Liver (tissue), 8 donors: ENCODE measurements at regions not wholly inside any gene's neighbourhood (a gene's known extent, or its start where the extent isn't known, plus 50 kb on each side); places are given as distances from the start of the nearest gene placed in this dataset.

Experiments used
- DNase-seq: peaks from one replicate; pipeline ENCODE4 v3.0.0-alpha.2; 2017; ENCODE audit warnings: low spot score
- H3K27ac ChIP-seq, 2 donors: one replicate each; pipeline ENCODE4 v1.7.0; 2013; ENCODE audit warnings: inconsistent platforms in 2 of 2, low read length in 2 of 2, control low read depth in 1 of 2, low read depth in 1 of 2, mild to moderate bottlenecking in 1 of 2
- H3K27me3 ChIP-seq, 4 donors: one replicate each; pipeline versions ENCODE4 v1.6.1 to v1.7.0; 2013; ENCODE audit warnings: low read length in 3 of 4, inconsistent platforms in 1 of 4, mild to moderate bottlenecking in 1 of 4, moderate library complexity in 1 of 4; ENCODE audit not compliant: control insufficient read depth in 4 of 4, insufficient read depth in 4 of 4
- H3K36me3 ChIP-seq, 4 donors: one replicate each; pipeline versions ENCODE4 v1.6.1 to v1.7.0; 2013; ENCODE audit warnings: low read length in 3 of 4, mild to moderate bottlenecking in 3 of 4, low read depth in 1 of 4, moderate library complexity in 1 of 4; ENCODE audit not compliant: control insufficient read depth in 4 of 4, insufficient read depth in 3 of 4
- H3K4me1 ChIP-seq, 4 donors: one replicate each; pipeline versions ENCODE4 v1.6.1 to v1.7.0; 2013; ENCODE audit warnings: low read length in 3 of 4, mild to moderate bottlenecking in 3 of 4, moderate library complexity in 1 of 4; ENCODE audit not compliant: control insufficient read depth in 4 of 4, insufficient read depth in 4 of 4
- H3K4me3 ChIP-seq, 3 donors: one replicate each; pipeline versions ENCODE4 v1.6.1 to v1.7.0; 2013; ENCODE audit warnings: low read length in 3 of 3, control low read depth in 1 of 3, low read depth in 1 of 3, mild to moderate bottlenecking in 1 of 3
- H3K9ac ChIP-seq, 2 donors: one replicate each; pipeline ENCODE4 v1.7.0; 2013; ENCODE audit warnings: low read length in 2 of 2, mild to moderate bottlenecking in 2 of 2, moderate library complexity in 2 of 2, control low read depth in 1 of 2, low read depth in 1 of 2
- H3K9me3 ChIP-seq, 4 donors: one replicate each; pipeline versions ENCODE4 v1.6.1 to v1.7.0; 2013; ENCODE audit warnings: low read length in 3 of 4; ENCODE audit not compliant: control insufficient read depth in 4 of 4
- EGR1 ChIP-seq, 2 donors: IDR thresholded peaks; 2 replicates each; pipeline ENCODE4 v1.6.1; 2016 to 2018; ENCODE audit warnings: antibody characterized with exemption in 2 of 2, low read depth in 2 of 2
- FOXA1 ChIP-seq: IDR thresholded peaks from 2 replicates; pipeline ENCODE4 v1.6.1; 2016; ENCODE audit warnings: antibody characterized with exemption
- FOXA2 ChIP-seq: IDR thresholded peaks from 2 replicates; pipeline ENCODE4 v1.6.1; 2016; ENCODE audit warnings: antibody characterized with exemption
- GABPA ChIP-seq, 2 donors: IDR thresholded peaks in 1 of 2; conservative IDR thresholded peaks in 1 of 2; 2 replicates each; pipeline ENCODE4 v1.6.1; 2016; ENCODE audit warnings: antibody characterized with exemption in 2 of 2, mild to moderate bottlenecking in 1 of 2, moderate library complexity in 1 of 2
- HNF4A ChIP-seq, 2 donors: conservative IDR thresholded peaks; 2 replicates each; pipeline ENCODE4 v1.6.1; 2016; ENCODE audit warnings: antibody characterized with exemption in 2 of 2, mild to moderate bottlenecking in 2 of 2
- HNF4G ChIP-seq: IDR thresholded peaks from 2 replicates; pipeline ENCODE4 v1.6.1; 2016; ENCODE audit warnings: antibody characterized with exemption
- JUND ChIP-seq, 2 donors: IDR thresholded peaks; 2 replicates each; pipeline ENCODE4 v1.6.1; 2016; ENCODE audit warnings: antibody characterized with exemption in 2 of 2
- NR2F2 ChIP-seq: IDR thresholded peaks from 2 replicates; pipeline ENCODE4 v1.6.1; 2016; ENCODE audit warnings: antibody characterized with exemption
- RAD21 ChIP-seq, 2 donors: IDR thresholded peaks; 2 replicates each; pipeline ENCODE4 v1.6.1; 2016; ENCODE audit warnings: antibody characterized with exemption in 2 of 2, mild to moderate bottlenecking in 2 of 2
- RXRA ChIP-seq, 2 donors: IDR thresholded peaks; 2 replicates each; pipeline ENCODE4 v1.6.1; 2017 to 2018; ENCODE audit warnings: antibody characterized with exemption in 2 of 2, mild to moderate bottlenecking in 1 of 2
- SP1 ChIP-seq: IDR thresholded peaks from 2 replicates; pipeline ENCODE4 v1.6.1; 2018; ENCODE audit warnings: antibody characterized with exemption, mild to moderate bottlenecking
- WGBS: extraction: QIAGEN DNeasy Blood & Tissue Kit; methylation state at CpG from one replicate; pipeline ENCODE4 v1.1.7; 2013; 5-methylcytosine and 5-hydroxymethylcytosine counted together
- TF ChIP-seq, protein P1 (sequence below): IDR thresholded peaks from 2 replicates; pipeline ENCODE4 v1.6.1; 2016; ENCODE audit warnings: antibody characterized with exemption, mild to moderate bottlenecking
- TF ChIP-seq, protein P2 (sequence below): fragments of 150-350 bp; IDR thresholded peaks from 2 replicates; pipeline ENCODE4 v1.5.1; 2017; ENCODE audit warnings: improper control_type of control experiment, low read depth, low read length; ENCODE audit not compliant: missing input control
- TF ChIP-seq, protein P3 (sequence below): IDR thresholded peaks from 2 replicates; pipeline ENCODE4 v1.6.1; 2016; ENCODE audit warnings: antibody characterized with exemption
- TF ChIP-seq, protein P4 (sequence below): IDR thresholded peaks from 2 replicates; pipeline ENCODE4 v1.6.1; 2016; ENCODE audit warnings: antibody characterized with exemption
- TF ChIP-seq, protein P5 (sequence below): IDR thresholded peaks from 2 replicates; pipeline ENCODE4 v1.6.1; 2016; ENCODE audit warnings: antibody characterized with exemption
- donor health status: healthy.
- donor health status: healthy.
- donor health status: healthy.
- donor health status: healthy.
- donor health status: healthy.

DNA sequence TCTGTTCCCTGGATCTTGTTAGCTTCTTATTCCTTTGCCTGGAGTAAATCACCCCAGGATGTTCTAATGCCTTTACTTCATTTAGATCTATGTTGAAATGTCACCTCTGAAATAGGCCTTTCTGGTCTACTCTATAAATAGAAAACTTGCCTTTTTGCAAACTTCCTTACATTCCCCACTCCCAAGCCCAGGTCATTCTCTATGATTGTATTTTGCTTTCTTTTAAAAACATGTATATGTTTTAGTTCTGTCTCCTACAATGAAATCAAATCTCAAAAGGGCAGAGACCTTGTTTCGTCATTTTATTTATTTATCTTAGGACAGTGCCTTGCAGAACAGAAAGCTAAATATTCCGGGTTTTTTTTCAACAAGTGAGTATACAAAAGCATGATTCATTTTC lies 1657.7 kb upstream of the C9orf72 start:
- H3K36me3 ChIP-seq, result no peaks in the 10 kb centered on the region
- H3K4me1 ChIP-seq, result no peaks in the 10 kb centered on the region
- no peaks in the 10 kb centered on the region for H3K27me3 ChIP-seq
- H3K27ac ChIP-seq, result no peak overlapping the region
- 28% methylated on average over 2 of the region's 2 CpGs for WGBS
- H3K9me3 ChIP-seq, result no peaks in the 10 kb centered on the region
- no peak for DNase-seq
- H3K9ac ChIP-seq, result no peak overlapping the region
- TF ChIP-seq GABPA (IDR thresholded peaks at IDR 0.05 in 1 of 2, conservative IDR thresholded peaks at IDR 0.05 in 1 of 2) (no peak), EGR1 (IDR thresholded peaks at IDR 0.05; ENCODE audit: low read depth in 2 of 2) (no peak), SP1 (no peak), FOXA1 (no peak), RXRA (IDR thresholded peaks at IDR 0.05) (no peak), JUND (IDR thresholded peaks at IDR 0.05) (no peak), HNF4A (conservative IDR thresholded peaks at IDR 0.05) (no peak), RAD21 (IDR thresholded peaks at IDR 0.05) (no peak), HNF4G (no peak), NR2F2 (no peak)
- TF ChIP-seq, protein P1, sequence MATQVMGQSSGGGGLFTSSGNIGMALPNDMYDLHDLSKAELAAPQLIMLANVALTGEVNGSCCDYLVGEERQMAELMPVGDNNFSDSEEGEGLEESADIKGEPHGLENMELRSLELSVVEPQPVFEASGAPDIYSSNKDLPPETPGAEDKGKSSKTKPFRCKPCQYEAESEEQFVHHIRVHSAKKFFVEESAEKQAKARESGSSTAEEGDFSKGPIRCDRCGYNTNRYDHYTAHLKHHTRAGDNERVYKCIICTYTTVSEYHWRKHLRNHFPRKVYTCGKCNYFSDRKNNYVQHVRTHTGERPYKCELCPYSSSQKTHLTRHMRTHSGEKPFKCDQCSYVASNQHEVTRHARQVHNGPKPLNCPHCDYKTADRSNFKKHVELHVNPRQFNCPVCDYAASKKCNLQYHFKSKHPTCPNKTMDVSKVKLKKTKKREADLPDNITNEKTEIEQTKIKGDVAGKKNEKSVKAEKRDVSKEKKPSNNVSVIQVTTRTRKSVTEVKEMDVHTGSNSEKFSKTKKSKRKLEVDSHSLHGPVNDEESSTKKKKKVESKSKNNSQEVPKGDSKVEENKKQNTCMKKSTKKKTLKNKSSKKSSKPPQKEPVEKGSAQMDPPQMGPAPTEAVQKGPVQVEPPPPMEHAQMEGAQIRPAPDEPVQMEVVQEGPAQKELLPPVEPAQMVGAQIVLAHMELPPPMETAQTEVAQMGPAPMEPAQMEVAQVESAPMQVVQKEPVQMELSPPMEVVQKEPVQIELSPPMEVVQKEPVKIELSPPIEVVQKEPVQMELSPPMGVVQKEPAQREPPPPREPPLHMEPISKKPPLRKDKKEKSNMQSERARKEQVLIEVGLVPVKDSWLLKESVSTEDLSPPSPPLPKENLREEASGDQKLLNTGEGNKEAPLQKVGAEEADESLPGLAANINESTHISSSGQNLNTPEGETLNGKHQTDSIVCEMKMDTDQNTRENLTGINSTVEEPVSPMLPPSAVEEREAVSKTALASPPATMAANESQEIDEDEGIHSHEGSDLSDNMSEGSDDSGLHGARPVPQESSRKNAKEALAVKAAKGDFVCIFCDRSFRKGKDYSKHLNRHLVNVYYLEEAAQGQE, result no peak
- TF ChIP-seq, protein P2, sequence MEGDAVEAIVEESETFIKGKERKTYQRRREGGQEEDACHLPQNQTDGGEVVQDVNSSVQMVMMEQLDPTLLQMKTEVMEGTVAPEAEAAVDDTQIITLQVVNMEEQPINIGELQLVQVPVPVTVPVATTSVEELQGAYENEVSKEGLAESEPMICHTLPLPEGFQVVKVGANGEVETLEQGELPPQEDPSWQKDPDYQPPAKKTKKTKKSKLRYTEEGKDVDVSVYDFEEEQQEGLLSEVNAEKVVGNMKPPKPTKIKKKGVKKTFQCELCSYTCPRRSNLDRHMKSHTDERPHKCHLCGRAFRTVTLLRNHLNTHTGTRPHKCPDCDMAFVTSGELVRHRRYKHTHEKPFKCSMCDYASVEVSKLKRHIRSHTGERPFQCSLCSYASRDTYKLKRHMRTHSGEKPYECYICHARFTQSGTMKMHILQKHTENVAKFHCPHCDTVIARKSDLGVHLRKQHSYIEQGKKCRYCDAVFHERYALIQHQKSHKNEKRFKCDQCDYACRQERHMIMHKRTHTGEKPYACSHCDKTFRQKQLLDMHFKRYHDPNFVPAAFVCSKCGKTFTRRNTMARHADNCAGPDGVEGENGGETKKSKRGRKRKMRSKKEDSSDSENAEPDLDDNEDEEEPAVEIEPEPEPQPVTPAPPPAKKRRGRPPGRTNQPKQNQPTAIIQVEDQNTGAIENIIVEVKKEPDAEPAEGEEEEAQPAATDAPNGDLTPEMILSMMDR, result no peak
- TF ChIP-seq, protein P3, sequence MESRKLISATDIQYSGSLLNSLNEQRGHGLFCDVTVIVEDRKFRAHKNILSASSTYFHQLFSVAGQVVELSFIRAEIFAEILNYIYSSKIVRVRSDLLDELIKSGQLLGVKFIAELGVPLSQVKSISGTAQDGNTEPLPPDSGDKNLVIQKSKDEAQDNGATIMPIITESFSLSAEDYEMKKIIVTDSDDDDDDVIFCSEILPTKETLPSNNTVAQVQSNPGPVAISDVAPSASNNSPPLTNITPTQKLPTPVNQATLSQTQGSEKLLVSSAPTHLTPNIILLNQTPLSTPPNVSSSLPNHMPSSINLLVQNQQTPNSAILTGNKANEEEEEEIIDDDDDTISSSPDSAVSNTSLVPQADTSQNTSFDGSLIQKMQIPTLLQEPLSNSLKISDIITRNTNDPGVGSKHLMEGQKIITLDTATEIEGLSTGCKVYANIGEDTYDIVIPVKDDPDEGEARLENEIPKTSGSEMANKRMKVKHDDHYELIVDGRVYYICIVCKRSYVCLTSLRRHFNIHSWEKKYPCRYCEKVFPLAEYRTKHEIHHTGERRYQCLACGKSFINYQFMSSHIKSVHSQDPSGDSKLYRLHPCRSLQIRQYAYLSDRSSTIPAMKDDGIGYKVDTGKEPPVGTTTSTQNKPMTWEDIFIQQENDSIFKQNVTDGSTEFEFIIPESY, result no peak
- TF ChIP-seq, protein P4, sequence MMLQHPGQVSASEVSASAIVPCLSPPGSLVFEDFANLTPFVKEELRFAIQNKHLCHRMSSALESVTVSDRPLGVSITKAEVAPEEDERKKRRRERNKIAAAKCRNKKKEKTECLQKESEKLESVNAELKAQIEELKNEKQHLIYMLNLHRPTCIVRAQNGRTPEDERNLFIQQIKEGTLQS, result no peak
- H3K4me3 ChIP-seq, result no peak overlapping the region

DNA sequence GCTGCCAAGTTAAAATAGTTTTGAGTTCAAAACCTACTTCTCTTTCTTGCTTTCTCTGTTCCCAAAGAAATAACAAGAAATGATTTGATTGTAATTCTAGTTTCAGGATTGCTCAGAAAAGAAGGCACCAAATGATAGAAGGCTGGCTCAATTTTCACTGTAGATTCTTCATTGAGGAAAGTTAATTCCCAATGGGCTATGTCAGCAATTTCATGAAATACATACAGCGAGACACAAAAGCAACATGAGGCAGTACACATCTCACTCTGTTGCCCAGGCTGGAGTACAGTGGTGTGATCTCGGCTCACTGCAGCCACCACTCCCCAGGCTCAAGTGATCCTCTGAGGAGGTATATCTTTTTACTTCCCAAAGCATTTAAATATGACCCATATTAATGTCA lies 1659.9 kb upstream of the C9orf72 start:
- 80% methylated on average over 2 of the region's 2 CpGs for WGBS
- H3K4me1 ChIP-seq, result no peaks in the 10 kb centered on the region
- no peaks in the 10 kb centered on the region for H3K9me3 ChIP-seq
- H3K27ac ChIP-seq, result no peak overlapping the region
- H3K36me3 ChIP-seq, result no peaks in the 10 kb centered on the region
- H3K9ac ChIP-seq, result no peak overlapping the region
- no peak overlapping the region for H3K4me3 ChIP-seq
- no peaks in the 10 kb centered on the region for H3K27me3 ChIP-seq
- no peak for DNase-seq
- TF ChIP-seq NR2F2 (no peak), RAD21 (IDR thresholded peaks at IDR 0.05) (no peak), FOXA2 (no peak), SP1 (no peak), HNF4A (conservative IDR thresholded peaks at IDR 0.05) (no peak), GABPA (IDR thresholded peaks at IDR 0.05 in 1 of 2, conservative IDR thresholded peaks at IDR 0.05 in 1 of 2) (no peak), EGR1 (IDR thresholded peaks at IDR 0.05; ENCODE audit: low read depth in 2 of 2) (no peak), HNF4G (no peak), JUND (IDR thresholded peaks at IDR 0.05) (no peak)
- TF ChIP-seq, protein P2, result no peak
- TF ChIP-seq, protein P1, result no peak
- TF ChIP-seq, protein P4, result no peak
- TF ChIP-seq, protein P5, sequence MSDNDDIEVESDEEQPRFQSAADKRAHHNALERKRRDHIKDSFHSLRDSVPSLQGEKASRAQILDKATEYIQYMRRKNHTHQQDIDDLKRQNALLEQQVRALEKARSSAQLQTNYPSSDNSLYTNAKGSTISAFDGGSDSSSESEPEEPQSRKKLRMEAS, result no peak
